ENCODE measurements at regions not wholly inside any gene's neighbourhood (a gene's known extent, or its start where the extent isn't known, plus 50 kb on each side); places are given as distances from the start of the nearest gene placed in this dataset.

DNA sequence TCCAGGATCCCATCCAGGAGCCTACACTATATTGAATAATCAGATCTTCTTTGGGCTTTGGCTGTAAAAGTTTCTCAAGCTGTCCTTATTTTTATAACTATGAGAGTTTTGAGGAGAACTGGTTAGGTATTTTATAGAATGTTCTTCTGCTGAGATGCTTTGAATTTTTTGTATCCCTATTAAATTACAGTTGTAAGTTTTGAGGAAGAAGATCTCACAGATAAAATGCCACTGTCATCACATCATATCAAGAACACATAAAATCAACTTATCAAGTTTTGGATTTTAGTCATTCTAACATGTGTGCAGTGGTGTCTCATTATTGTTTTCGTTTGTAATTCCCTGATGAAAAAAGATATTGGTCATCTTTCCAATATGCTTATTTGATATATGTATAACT lies 260.2 kb upstream of the COL3A1 start:
- TF ChIP-seq, protein P1, sequence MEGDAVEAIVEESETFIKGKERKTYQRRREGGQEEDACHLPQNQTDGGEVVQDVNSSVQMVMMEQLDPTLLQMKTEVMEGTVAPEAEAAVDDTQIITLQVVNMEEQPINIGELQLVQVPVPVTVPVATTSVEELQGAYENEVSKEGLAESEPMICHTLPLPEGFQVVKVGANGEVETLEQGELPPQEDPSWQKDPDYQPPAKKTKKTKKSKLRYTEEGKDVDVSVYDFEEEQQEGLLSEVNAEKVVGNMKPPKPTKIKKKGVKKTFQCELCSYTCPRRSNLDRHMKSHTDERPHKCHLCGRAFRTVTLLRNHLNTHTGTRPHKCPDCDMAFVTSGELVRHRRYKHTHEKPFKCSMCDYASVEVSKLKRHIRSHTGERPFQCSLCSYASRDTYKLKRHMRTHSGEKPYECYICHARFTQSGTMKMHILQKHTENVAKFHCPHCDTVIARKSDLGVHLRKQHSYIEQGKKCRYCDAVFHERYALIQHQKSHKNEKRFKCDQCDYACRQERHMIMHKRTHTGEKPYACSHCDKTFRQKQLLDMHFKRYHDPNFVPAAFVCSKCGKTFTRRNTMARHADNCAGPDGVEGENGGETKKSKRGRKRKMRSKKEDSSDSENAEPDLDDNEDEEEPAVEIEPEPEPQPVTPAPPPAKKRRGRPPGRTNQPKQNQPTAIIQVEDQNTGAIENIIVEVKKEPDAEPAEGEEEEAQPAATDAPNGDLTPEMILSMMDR (IDR thresholded peaks at IDR 0.05) = no peak
- TF ChIP-seq POLR2A (IDR thresholded peaks at IDR 0.05) = no peak

Data from Peyer's patch (tissue), 4 donors.